ENCODE measurements at regions not wholly inside any gene's neighbourhood (a gene's known extent, or its start where the extent isn't known, plus 50 kb on each side); places are given as distances from the start of the nearest gene placed in this dataset.

GRCh38 chrX:104306180-104306579 is 51.4 kb upstream of the ESX1 start:
- TF ChIP-seq EP300 (IDR thresholded peaks at IDR 0.05), result no peak
- no peak for TF ChIP-seq CTCF (IDR thresholded peaks at IDR 0.05)
- no peak for TF ChIP-seq POLR2A (IDR thresholded peaks at IDR 0.05)

Data from ovary (tissue), 3 donors.